HG03039 (cell line): ENCODE measurements at regions not wholly inside any gene's neighbourhood (a gene's known extent, or its start where the extent isn't known, plus 50 kb on each side); places are given as distances from the start of the nearest gene placed in this dataset.

Experiments
- ATAC-seq: cut with Tn5 transposase; IDR thresholded peaks from one replicate; pipeline ENCODE4 v1.9.1; 2021; ENCODE audit warnings: mild to moderate bottlenecking, moderate library complexity; ENCODE audit not compliant: unreplicated experiment

DNA sequence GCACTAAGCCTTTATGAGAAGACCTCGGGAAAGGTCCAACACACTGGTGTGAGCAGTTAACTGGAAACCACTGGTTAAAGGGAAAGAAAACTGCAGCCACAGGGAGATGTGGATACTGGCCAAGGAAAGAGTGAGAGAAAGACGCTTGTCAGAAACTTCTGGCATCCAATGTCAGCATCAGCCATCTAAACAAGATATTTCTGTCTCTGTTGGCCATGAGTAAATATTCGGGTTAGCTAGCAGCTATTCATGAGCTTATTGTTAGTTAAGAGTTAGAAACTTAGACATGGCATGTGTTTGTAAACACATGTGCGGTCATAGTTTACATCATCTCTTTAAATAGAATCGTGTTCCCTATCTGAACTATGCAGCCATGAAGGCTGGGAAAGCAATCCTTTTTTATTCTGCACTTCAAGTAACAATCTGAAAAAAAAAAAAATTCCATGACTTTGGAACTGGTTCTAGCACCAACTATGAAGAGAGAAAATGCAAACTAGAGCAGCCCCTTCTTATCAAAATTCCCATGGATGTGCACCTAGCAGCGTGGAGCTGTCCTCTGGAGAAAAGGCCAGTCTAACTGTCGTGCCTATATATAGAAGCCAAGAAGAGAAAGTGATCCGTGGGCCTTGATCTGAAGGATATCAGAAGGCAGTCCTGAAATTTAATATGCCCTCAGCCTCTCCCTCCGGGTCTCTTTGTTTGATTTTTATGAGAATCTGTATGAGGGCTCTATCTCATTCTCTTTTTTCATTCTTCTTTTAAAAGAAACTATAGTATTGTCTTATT is 84.0 kb upstream of the RFX8 start:
- no peak for ATAC-seq

DNA sequence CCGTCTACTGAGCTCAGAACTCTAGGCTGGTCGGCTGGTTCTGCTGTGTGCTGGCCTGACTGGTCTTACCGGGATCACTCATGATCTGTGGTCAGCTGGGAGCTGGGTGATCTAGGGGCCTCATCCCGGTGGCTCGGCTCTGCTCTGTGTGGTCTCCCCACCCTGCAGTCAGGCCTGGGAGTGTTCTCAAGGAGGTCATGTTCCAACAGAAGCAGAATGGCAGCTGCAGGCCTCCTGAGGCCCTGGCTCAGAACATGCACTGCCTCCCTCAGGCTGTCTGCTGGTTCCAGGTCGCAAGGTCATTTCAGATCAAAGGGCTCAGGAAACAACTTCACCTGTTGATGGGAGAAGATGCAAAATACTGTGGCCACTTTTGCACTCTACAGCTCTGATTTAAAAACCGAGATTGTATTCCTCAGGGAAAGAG is 81.1 kb upstream of the RFX8 start:
- ATAC-seq, result no peak

DNA sequence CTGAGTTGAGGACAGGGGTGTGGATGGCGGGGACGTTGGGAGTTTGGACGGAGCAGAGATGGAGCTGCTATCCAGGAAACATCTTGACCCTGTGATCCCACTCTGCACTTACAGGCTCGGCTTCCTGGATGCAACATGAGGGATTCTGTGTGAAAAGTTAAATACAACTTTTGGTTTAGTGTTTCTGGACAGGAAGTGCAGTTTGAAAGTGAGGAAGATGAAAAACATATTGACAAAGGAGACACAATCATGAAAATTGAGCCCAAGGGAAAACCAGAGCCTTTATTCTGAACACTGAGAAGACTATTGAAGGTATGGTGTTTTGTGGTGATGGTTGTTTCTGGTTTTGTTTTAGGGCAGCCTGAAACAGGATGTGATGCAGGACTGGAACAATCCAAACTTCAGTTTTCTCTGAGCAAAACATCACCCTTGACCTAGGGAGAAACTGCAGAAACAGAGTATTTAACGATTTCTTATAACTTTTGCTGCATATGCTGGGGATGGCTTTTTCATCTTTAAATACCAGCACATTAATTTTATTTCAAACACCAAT is 76.5 kb upstream of the RFX8 start:
- no peak for ATAC-seq

DNA sequence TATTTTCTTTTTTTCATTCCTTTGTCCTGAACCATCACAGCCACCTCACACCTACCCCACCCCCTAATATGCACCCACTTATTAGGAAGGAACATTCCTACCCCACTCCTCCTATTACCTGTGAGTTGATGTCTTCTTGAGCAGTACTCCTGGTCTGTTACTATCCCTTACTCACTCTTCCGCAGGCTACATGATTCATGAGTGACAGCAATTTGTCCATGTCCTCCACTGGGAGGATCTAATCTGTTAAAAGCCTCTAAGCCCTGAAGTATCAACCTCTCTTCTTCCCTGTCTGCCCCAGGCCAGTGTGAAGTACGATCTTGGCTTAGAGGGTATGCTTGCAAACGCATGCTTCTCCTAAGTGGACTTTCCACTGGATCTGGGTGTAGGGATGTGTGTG is 75.6 kb upstream of the RFX8 start:
- ATAC-seq, result no peak

DNA sequence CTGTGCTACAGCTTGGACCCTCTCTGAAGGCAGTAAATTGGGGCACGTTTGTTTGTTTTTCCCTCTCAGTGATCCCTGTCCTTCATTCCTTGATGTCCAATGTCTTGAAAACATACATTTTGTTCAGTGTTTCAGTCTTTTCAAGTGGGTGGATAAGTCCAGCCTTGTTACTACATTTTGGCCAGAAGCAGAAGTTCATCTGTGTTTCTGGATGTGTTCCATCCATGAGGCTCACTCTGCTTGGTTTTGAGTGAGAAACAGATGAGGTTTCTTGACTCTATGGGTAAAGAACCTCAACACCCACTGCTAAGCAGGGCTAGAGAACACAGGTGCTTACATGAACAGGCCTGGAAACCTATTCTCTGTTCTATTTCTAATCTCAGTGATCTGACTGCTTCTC is 74.5 kb upstream of the RFX8 start:
- no peak for ATAC-seq

DNA sequence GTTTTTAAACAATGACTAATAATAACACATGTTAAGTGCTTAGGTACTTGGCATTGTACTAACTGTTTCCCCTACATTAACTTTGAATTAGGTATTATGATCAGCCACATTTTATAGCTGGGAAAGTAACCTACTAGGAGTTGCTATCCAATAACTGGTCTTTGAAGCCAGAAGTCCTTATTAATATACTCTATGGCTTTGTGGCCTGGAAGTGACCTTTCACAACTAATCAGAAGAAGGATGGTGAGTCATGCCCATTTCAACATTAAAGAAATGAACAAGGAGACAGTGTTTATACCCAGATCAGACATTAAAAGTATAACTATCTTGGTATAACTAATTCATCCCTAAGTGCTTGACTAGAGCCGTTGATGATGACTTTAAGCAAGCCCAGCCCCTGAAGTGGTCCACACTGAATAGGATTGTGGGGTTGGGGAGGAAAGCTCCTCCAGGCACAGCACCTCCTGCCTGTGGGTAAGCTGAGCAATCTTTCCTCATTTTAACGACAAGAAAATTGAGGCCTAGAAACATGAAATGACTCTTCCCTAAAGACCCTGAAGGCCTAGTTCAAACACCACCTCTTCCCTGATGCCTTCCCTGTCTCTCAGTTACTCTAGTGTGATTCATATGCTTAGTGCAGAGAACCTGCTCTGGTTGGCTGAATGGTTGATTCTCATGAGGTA is 71.6 kb upstream of the RFX8 start:
- ATAC-seq, result no peak

DNA sequence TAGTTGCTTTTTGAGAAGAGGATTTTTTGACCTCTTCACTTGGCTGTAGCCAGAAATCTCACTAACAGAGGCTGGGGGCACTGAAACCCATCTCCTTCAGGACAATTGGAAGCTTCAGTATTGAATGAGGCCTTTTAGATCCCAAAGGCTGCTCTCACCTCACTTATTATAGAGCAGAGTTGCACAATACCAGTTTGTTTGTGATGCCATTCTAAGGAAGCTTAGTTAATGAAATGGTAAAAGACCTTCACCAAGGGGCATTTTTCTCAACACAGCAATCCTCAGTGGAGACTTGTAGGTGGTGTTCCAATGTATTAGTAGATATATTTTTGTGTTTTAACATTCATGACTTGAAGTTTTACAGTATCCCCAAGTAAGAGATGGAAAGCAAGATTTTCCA is 71.0 kb upstream of the RFX8 start:
- no peak for ATAC-seq

DNA sequence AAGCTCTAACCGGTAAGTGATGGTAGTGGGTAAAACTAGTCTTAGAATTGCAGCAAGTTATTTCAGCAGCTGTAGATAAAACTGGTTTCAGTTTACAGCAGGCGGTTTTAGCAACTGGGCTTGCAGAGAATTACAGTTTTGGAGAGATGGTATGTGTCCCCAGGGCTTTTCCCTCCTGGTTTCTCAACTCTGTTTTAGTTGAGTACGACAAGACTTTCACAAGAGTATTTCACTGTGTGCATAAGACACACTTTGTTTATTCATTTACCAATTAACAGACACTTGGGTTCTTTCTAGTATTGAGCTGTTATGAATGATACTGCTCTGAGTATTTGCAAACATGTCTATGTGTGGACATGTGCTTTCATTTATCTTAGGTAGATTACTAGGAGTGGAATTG is 65.6 kb upstream of the RFX8 start:
- ATAC-seq, result no peak

DNA sequence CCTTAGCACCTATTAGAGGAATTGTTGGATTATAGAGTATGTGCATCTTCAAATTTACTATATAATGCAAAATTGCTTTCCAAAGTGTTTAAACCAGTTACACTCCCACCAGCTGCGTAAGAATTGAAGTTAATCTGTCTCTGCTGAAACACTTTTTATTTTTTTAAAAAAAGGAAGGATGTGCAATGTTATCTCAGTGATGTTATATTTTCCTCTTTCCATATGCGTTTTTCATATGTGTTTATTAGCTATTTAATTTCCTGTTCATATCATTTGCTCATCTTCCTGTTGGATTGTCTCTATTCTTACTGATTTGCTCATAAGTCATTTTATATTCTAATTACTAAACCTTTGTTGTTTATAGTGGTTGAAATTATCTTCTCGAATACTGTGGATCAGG is 63.2 kb upstream of the RFX8 start:
- no peak for ATAC-seq

DNA sequence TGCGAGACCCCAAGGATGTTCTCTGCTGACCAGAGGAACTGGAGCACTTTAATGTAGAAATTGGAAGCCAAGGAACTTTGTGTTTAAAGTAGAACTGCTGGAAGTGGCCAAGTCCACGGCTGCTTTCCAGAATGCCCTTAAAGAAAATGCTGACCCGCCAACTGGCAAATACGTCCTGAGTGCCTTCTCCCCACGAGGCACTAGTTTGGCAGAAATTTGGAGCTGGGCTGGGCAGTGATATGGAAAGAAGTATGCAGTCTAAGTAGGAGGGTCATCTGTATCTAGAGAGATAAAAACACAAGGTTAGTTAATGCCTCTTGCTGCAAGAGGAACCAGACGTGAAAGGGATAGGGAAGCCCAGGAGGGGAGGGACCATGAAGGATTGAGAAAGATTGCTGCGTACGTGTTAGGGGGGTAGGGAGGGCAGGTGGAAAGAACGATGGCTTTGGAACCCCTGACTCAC is 59.3 kb upstream of the RFX8 start:
- ATAC-seq, result no peak

DNA sequence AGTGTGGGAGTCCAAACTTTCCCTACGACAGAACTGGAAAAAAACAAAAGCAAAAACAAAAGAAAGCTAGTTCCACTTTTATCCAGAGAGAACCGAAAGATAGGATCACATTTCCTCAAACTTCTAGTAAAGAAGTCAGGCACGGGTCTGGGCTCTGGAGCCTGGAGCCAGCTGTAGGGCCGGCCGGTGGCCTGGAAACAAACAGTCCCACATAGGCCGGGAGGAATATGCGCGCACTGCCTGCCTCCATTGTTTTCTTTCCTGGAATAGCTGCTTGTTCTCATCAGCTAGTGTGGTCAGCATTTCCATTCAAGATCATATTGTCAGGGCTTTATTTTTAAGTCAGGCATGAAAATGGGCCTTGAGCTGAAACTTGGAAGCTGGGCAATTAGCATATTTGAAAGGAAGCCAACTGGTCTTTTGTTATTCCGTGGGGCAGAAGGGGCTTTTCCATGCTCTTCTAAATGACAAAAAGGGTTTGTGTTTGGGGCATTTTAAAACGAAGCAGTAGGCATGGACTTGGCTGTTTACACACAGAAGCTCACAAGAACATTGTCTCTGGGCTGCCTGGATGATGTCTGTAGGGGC is 58.7 kb upstream of the RFX8 start:
- no peak for ATAC-seq

DNA sequence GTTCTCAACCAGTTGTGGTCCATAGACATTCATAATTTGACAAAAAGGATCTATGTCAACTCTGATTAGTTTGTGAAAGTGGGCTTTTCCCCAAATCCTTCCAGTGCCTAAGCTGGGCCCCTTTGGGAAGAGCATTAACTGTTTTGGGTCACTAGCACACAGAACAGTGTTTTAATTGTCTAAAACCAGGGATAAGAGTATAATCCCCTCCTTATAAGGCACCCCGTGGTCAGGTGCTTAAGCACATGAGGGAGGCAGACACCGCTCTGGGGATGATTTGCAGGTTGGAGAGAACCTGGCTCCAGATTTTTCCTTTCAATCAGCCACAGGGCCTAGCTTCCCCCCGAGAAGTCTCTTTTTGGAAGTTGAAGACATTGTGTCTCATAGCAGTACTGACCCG is 53.6 kb upstream of the RFX8 start:
- no peak for ATAC-seq

DNA sequence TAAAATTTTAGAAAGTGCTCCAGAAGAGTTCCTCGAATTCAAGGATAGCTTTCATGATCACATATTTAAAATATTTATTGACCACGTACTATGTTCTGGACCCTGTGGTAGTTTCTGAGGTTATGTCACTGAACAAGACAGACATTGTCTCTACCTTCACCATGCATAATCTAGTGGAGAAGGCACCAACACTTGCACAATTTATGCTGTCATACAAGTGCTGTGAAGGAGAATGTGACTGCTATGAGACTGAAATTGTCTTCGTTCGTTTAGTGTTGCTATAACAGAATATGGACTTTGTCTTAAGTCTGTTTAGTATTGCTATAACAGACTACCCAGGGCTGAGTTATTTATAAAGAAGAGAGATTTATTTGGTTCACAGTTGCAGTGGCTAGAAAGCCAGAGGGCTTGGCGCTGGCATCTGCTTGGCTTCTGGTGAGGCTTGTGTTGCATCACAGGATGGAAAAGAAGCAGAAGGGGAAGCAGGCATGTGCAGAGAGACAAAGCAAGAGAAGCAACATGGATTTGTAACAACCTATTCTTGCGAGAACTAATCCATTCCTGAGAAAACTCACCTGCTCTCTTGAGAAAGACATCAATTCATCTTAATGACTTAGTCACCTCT is 50.0 kb upstream of the RFX8 start:
- no peak for ATAC-seq
